Panc1 (cell line): ENCODE measurements at regions not wholly inside any gene's neighbourhood (a gene's known extent, or its start where the extent isn't known, plus 50 kb on each side); places are given as distances from the start of the nearest gene placed in this dataset.

ENCODE experiments used
- ATAC-seq: fragments of 200-7000 bp; cut with Tn5 transposase; 2 replicates; pipeline ENCODE4 v1.9.1; 2020; ENCODE audit warnings: mild to moderate bottlenecking, moderate library complexity
- BruUV-seq: library from RNA; stranded (reverse); fragments of 400-500 nt; replicated peaks from 2 replicates; lab custom pipeline; 2021; lab: Mats Ljungman, UMichigan
- CTCF ChIA-PET: fragments of 300-600 bp; sonication (Branson Sonifier 250); formaldehyde crosslinking; loops from one replicate; lab custom pipeline; 2022; ENCODE audit warnings: antibody characterized with exemption; lab: Charles Lee
- POLR2A ChIA-PET: fragments of 300-600 bp; sonication (Branson Sonifier 250); formaldehyde crosslinking; loops from one replicate; lab custom pipeline; 2022; ENCODE audit warnings: antibody characterized with exemption; lab: Charles Lee
- DNase-seq: peaks from one replicate; pipeline ENCODE4 v3.0.0-alpha.2; 2010; ENCODE audit warnings: low read depth, low spot score
- H3K27ac ChIP-seq: 2 replicates; pipeline ENCODE4 v1.5.1; 2011; ENCODE audit warnings: mild to moderate bottlenecking, low read length, inconsistent platforms
- H3K27me3 ChIP-seq: fragments of 200-500 bp; sonication (Bioruptor generic); 2 replicates; pipeline ENCODE4 v1.6.0; 2014; ENCODE audit warnings: low read length, inconsistent platforms; ENCODE audit not compliant: control insufficient read depth, insufficient read depth
- H3K36me3 ChIP-seq: fragments of 200-500 bp; sonication (Bioruptor generic); 2 replicates; pipeline ENCODE4 v1.5.1; 2014; ENCODE audit warnings: inconsistent platforms, mild to moderate bottlenecking, low read length, moderate library complexity; ENCODE audit not compliant: control insufficient read depth, insufficient read depth
- H3K4me1 ChIP-seq: 2 replicates; pipeline ENCODE4 v1.5.1; 2011; ENCODE audit warnings: inconsistent platforms, mild to moderate bottlenecking, low read length, moderate library complexity; ENCODE audit not compliant: control insufficient read depth, insufficient read depth
- H3K4me3 ChIP-seq, 2 experiments: 2 replicates each; pipeline ENCODE4 v1.5.1; 2011 to 2012; ENCODE audit warnings: low read depth in 2 of 2, low read length in 2 of 2, mild to moderate bottlenecking in 2 of 2, inconsistent platforms in 1 of 2, moderate library complexity in 1 of 2
- H3K9me3 ChIP-seq: fragments of 200-500 bp; sonication (Bioruptor generic); 2 replicates; pipeline ENCODE4 v1.5.1; 2014; ENCODE audit warnings: low read depth, mild to moderate bottlenecking, inconsistent platforms, low read length, moderate library complexity; ENCODE audit not compliant: control insufficient read depth, insufficient read depth
- CTCF ChIP-seq: fragments of 450-650 bp; IDR thresholded peaks from 2 replicates; pipeline ENCODE4 v1.5.1; 2017; ENCODE audit warnings: mild to moderate bottlenecking
- POLR2AphosphoS5 ChIP-seq: IDR thresholded peaks from 2 replicates; pipeline ENCODE4 v1.6.1; 2012; ENCODE audit warnings: mild to moderate bottlenecking, low read depth, low read length, moderate library complexity
- REST ChIP-seq, 2 experiments: IDR thresholded peaks; 2 replicates each; pipeline ENCODE4 v1.6.1; 2011 to 2012; ENCODE audit warnings: low read depth in 2 of 2, control low read depth in 1 of 2, low read length in 1 of 2, mild to moderate bottlenecking in 1 of 2, moderate library complexity in 1 of 2; ENCODE audit not compliant: insufficient read depth in 1 of 2
- SIN3A ChIP-seq: IDR thresholded peaks from 2 replicates; pipeline ENCODE4 v1.6.1; 2012; ENCODE audit warnings: low read depth, mild to moderate bottlenecking, low read length, moderate library complexity, borderline replicate concordance; ENCODE audit not compliant: insufficient read depth
- TCF7L2 ChIP-seq: IDR thresholded peaks from 2 replicates; pipeline ENCODE4 v1.6.1; 2011; ENCODE audit warnings: mild to moderate bottlenecking, low read depth, low read length, inconsistent platforms
- in situ Hi-C: cut with HindIII; loops from 2 replicates; pipeline ENCODE4 v1.10.0; 2016; ENCODE audit warnings: low sequenced_read_pairs, low pct_unique_long_range_greater_than_20kb
- intact Hi-C: fragments of 100-400 bp; cut with micrococcal nuclease; formaldehyde crosslinking; loops from one replicate; pipeline ENCODE4 v1.10.0; 2022; ENCODE audit not compliant: unreplicated experiment

DNA sequence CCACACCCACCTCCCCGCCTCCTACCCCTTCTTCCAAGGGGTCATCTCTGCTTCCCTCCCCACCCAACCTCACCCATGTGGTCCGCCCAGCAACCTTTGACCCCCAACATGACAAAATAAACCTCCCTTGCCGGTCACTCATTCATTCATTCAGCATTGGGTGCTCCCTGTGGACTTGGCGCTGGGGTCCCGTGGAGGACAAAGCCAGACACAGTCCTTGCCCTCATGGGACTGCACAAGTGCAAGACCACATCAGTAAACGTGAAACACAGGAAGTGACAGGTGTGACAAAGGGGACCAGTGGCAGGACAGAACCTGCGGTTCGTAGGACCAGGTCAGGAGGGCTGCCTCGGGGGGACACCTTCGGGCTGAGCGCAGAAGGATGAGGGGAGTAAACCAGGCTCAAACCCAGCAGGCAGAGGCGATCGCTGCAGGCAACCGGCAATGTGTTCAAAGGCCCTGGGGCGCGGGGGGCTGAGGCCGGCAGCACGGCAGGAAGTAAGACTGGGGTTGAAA, 185.4 kb downstream of the SEC14L1 start:
- no peak; the same call in 1 of the 2 replicates for TF ChIP-seq POLR2AphosphoS5
- TF ChIP-seq TCF7L2 = no peak
- no peak for TF ChIP-seq CTCF
- TF ChIP-seq SIN3A = no peak
- TF ChIP-seq REST (IDR thresholded peaks at IDR 0.05; ENCODE audit: insufficient read depth in 1 of 2, low read depth in 2 of 2, low read length in 1 of 2) = no peak
- Histone ChIP-seq H3K9me3 (no peaks in the 10 kb centered on the region), H3K27me3 (no peaks in the 10 kb centered on the region), H3K4me3 (no peak overlapping the region), H3K27ac (peak overlapping the region; percentile 99), H3K4me1 (peaks cover 91% of the 10 kb centered on the region), H3K36me3 (no peaks in the 10 kb centered on the region)
- CTCF ChIA-PET = no interaction called here
- in situ Hi-C loops = loop anchor here (5.0 kb wide), 1 partner anchor 96 kb away; no protein-coding TSS in a partner anchor
- no TSS peak for BruUV-seq
- no peak for ATAC-seq
- POLR2A ChIA-PET = interaction anchor here (0.5 kb wide), 1 partner anchor 488 kb away, joined by 6 read pairs; no protein-coding TSS in a partner anchor
- intact Hi-C loops = no loop called here
- DNase-seq = no peak

DNA sequence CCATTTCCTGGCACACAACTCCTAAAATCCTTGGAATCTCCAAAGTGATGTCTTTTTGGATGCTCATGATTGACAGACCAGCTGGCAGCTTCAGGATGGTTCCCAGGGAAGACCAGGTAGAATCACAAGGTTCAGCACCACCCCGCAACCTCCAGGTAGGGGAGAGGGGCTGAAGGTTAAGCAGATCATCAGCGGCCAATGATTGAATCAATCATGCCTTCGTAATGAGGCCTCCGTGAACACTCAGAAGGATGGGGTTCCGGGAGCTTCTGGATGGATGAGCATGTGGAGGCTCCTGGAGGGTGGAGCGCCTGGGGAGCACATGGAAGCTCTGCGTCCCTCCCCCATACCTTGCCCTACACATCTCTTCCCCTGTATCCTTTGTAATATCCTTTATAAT, 185.9 kb downstream of the SEC14L1 start:
- ATAC-seq (no peak), DNase-seq (no peak)
- intact Hi-C loops (no loop called here), in situ Hi-C loops (loop anchor here (5.0 kb wide), 1 partner anchor 96 kb away; no protein-coding TSS in a partner anchor)
- POLR2A ChIA-PET = interaction anchor here (0.5 kb wide), 1 partner anchor 488 kb away, joined by 6 read pairs; no protein-coding TSS in a partner anchor
- Histone ChIP-seq H3K9me3 (no peaks in the 10 kb centered on the region), H3K36me3 (no peaks in the 10 kb centered on the region), H3K4me3 (no peak overlapping the region), H3K27ac (peak overlapping the region; percentile 99), H3K4me1 (peaks cover 96% of the 10 kb centered on the region), H3K27me3 (no peaks in the 10 kb centered on the region)
- BruUV-seq = TSS peak; percentile 17
- CTCF ChIA-PET = interaction anchor here (0.7 kb wide), 1 partner anchor 67 kb away, joined by 4 read pairs; no protein-coding TSS in a partner anchor
- TF ChIP-seq REST (IDR thresholded peaks at IDR 0.05; ENCODE audit: insufficient read depth in 1 of 2, low read depth in 2 of 2, low read length in 1 of 2) (no peak), SIN3A (no peak), CTCF (no peak), TCF7L2 (no peak), POLR2AphosphoS5 (no peak)
